Stimulated activated CD4-positive, alpha-beta T cell treated with anti-CD3 and anti-CD28 coated beads, Interleukin-15, amount 100 ng/mL, for 24 hours (primary cell): ENCODE measurements at regions not wholly inside any gene's neighbourhood (a gene's known extent, or its start where the extent isn't known, plus 50 kb on each side); places are given as distances from the start of the nearest gene placed in this dataset.
"Not testable (repeated sequence)": the region's sequence is repeated elsewhere in the genome, so short reads cannot be mapped to it uniquely, and the experiment has no call there.

Experiments used
- DNase-seq: peaks from one replicate; pipeline ENCODE4 v3.0.0-alpha.2; 2020

- DNase-seq: no peak
These were observed 945.3 kb upstream of the GRIA3 start for GRCh38 chrX:122238801-122239200.

- no peak for DNase-seq
These were observed 942.1 kb upstream of the GRIA3 start for GRCh38 chrX:122241959-122242358.

- no peak for DNase-seq
These were observed 940.0 kb upstream of the GRIA3 start for GRCh38 chrX:122244080-122244479.

GRCh38 chrX:122245175-122245574 lies 938.9 kb upstream of the GRIA3 start:
- DNase-seq: no peak

GRCh38 chrX:122245943-122246342 lies 938.1 kb upstream of the GRIA3 start:
- no peak for DNase-seq

GRCh38 chrX:122246937-122247336 lies 937.1 kb upstream of the GRIA3 start:
- DNase-seq: no peak

- DNase-seq: no peak
These were observed 935.4 kb upstream of the GRIA3 start for GRCh38 chrX:122248681-122249080.

GRCh38 chrX:122252454-122252853 lies 931.6 kb upstream of the GRIA3 start:
- no peak for DNase-seq

GRCh38 chrX:122268353-122268752 lies 915.7 kb upstream of the GRIA3 start:
- DNase-seq: no peak

- no peak for DNase-seq
These were observed 914.8 kb upstream of the GRIA3 start for GRCh38 chrX:122269243-122269781.

GRCh38 chrX:122270809-122271494 lies 913.1 kb upstream of the GRIA3 start:
- DNase-seq: no peak

GRCh38 chrX:122272011-122272410 lies 912.1 kb upstream of the GRIA3 start:
- no peak for DNase-seq

GRCh38 chrX:122279746-122280145 lies 904.3 kb upstream of the GRIA3 start:
- DNase-seq: no peak

GRCh38 chrX:122299822-122300221 lies 884.3 kb upstream of the GRIA3 start:
- not testable (repeated sequence) for DNase-seq

GRCh38 chrX:122301491-122301890 lies 882.6 kb upstream of the GRIA3 start:
- no peak for DNase-seq

GRCh38 chrX:122303761-122304160 lies 880.3 kb upstream of the GRIA3 start:
- DNase-seq: no peak

- DNase-seq: no peak
These were observed 839.3 kb upstream of the GRIA3 start for GRCh38 chrX:122344816-122345215.

- no peak for DNase-seq
These were observed 820.8 kb upstream of the GRIA3 start for GRCh38 chrX:122363112-122363795.

- not testable (repeated sequence) for DNase-seq
These were observed 808.5 kb upstream of the GRIA3 start for GRCh38 chrX:122375533-122375932.

GRCh38 chrX:122389005-122389404 lies 795.1 kb upstream of the GRIA3 start:
- no peak for DNase-seq

GRCh38 chrX:122418758-122419157 lies 765.3 kb upstream of the GRIA3 start:
- no peak for DNase-seq

GRCh38 chrX:122421434-122422121 lies 762.5 kb upstream of the GRIA3 start:
- no peak for DNase-seq

- DNase-seq: no peak
These were observed 761.5 kb upstream of the GRIA3 start for GRCh38 chrX:122422547-122422946.

- DNase-seq: no peak
These were observed 749.1 kb upstream of the GRIA3 start for GRCh38 chrX:122434942-122435341.
